K562 (cell line): ENCODE measurements at regions not wholly inside any gene's neighbourhood (a gene's known extent, or its start where the extent isn't known, plus 50 kb on each side); places are given as distances from the start of the nearest gene placed in this dataset.
A peak's percentile ranks its signal among the peaks of the same experiment; 100 is the strongest.

Source experiments
- ATF7 ChIP-seq: fragments of 450-650 bp; IDR thresholded peaks from 2 replicates; pipeline ENCODE4 v1.7.1; 2014; ENCODE audit warnings: mild to moderate bottlenecking, moderate library complexity
- CBFB ChIP-seq: sonication (generic); formaldehyde crosslinking; IDR thresholded peaks from 2 replicates; pipeline ENCODE4 v1.4.0; 2020; ENCODE audit warnings: mild to moderate bottlenecking, missing genetic modification reagents
- CTCF ChIP-seq, 3 experiments: IDR thresholded peaks in 2 of 3; conservative IDR thresholded peaks in 1 of 3; 2 replicates each; pipeline ENCODE4 v1.5.1; 2011 to 2012; ENCODE audit warnings: low read length in 3 of 3, mild to moderate bottlenecking in 3 of 3, control low read depth in 2 of 3, improper control_type of control experiment in 1 of 3, inconsistent platforms in 1 of 3, low read depth in 1 of 3, mixed read lengths in 1 of 3, moderate library complexity in 1 of 3; ENCODE audit not compliant: insufficient read depth in 2 of 3
- DDX20 ChIP-seq: fragments of 450-650 bp; IDR thresholded peaks from 2 replicates; pipeline ENCODE4 v1.6.1; 2016; ENCODE audit warnings: missing genetic modification characterization, low read depth, mild to moderate bottlenecking, missing compliant biosample characterization, moderate library complexity
- ESRRA ChIP-seq: fragments of 450-650 bp; IDR thresholded peaks from 2 replicates; pipeline ENCODE4 v1.6.1; 2014; ENCODE audit warnings: low read depth, mild to moderate bottlenecking, moderate library complexity, borderline replicate concordance
- GTF2F1 ChIP-seq: IDR thresholded peaks from 2 replicates; pipeline ENCODE4 v1.6.1; 2011; ENCODE audit warnings: low read depth, low read length, improper control_type of control experiment
- HNRNPH1 ChIP-seq: fragments of 200-400 bp; formaldehyde crosslinking; optimal IDR thresholded peaks from 2 replicates; pipeline ENCODE3; 2017; ENCODE audit warnings: low read depth, mild to moderate bottlenecking, low read length, moderate library complexity
- NR0B1 ChIP-seq: fragments of 450-650 bp; IDR thresholded peaks from one replicate; pipeline ENCODE4 v1.6.1; 2018; ENCODE audit warnings: mild to moderate bottlenecking, moderate library complexity; ENCODE audit not compliant: partially characterized antibody
- NRF1 ChIP-seq, 2 experiments: fragments of 450-650 bp; IDR thresholded peaks in 1 of 2; conservative IDR thresholded peaks in 1 of 2; 2 replicates each; pipeline ENCODE4 v1.6.1; 2014; ENCODE audit warnings: mild to moderate bottlenecking in 2 of 2
- RB1 ChIP-seq: fragments of 450-650 bp; IDR thresholded peaks from 2 replicates; pipeline ENCODE4 v1.6.1; 2017; ENCODE audit warnings: low read depth, mild to moderate bottlenecking
- RBM25 ChIP-seq: fragments of 200-400 bp; formaldehyde crosslinking; IDR thresholded peaks from 2 replicates; pipeline ENCODE4 v1.6.1; 2018; ENCODE audit warnings: low read length, low read depth, moderate library complexity; ENCODE audit not compliant: severe bottlenecking
- SMARCA5 ChIP-seq: fragments of 450-650 bp; IDR thresholded peaks from 2 replicates; pipeline ENCODE4 v1.6.1; 2016
- TFAP4 ChIP-seq: sonication (generic); formaldehyde crosslinking; IDR thresholded peaks from 2 replicates; pipeline ENCODE4 v1.8.0; 2022; ENCODE audit warnings: missing genetic modification reagents, mild to moderate bottlenecking, moderate library complexity, borderline replicate concordance
- USF1 ChIP-seq: sonication (generic); formaldehyde crosslinking; IDR thresholded peaks from 2 replicates; pipeline ENCODE4 v1.9.0; 2022; ENCODE audit warnings: mild to moderate bottlenecking, missing genetic modification reagents
- ZFP36 ChIP-seq: fragments of 150-350 bp; IDR thresholded peaks from 2 replicates; pipeline ENCODE4 v1.6.1; 2018; ENCODE audit warnings: low read length, low read depth; ENCODE audit not compliant: partially characterized antibody
- ZNF655 ChIP-seq: fragments of 250-450 bp; sonication (Bioruptor Pico); IDR thresholded peaks from 2 replicates; pipeline ENCODE4 v1.5.0; 2021

GRCh38 chr15:77870195-77871065 is 207.1 kb downstream of the TBC1D2B start (continued):
- TF ChIP-seq CBFB (peak; percentile 24; the same call in 1 of the 2 replicates), USF1 (CRISPR knock-in tag) (peak; percentile 7; the same call in 1 of the 2 replicates), RB1 (0 out of 2 replicates have a peak, but pooled peaks have one; percentile 43), ESRRA (peak; percentile 37; the same call in 1 of the 2 replicates), ATF7 (0 out of 2 replicates have a peak, but pooled peaks have one; percentile 14), TFAP4 (CRISPR knock-in tag) (0 out of 2 replicates have a peak, but pooled peaks have one; percentile 17), NR0B1 (no peak), NRF1 (conservative IDR thresholded peaks at IDR 0.05 in 1 of 2, IDR thresholded peaks at IDR 0.05 in 1 of 2) (peak; percentile 71 to 78), RBM25 (peak; percentile 60), ZNF655 (CRISPR knock-in tag) (no peak), HNRNPH1 (no peak), ZFP36 (peak; percentile 81), CTCF (IDR thresholded peaks at IDR 0.05 in 2 of 3, conservative IDR thresholded peaks at IDR 0.05 in 1 of 3; ENCODE audit: insufficient read depth in 2 of 3, low read depth in 1 of 3, low read length in 3 of 3) (peak; percentile 75 to 91 (median 82)), GTF2F1 (no peak), DDX20 (tag) (no peak), SMARCA5 (peak; percentile 24; the same call in 1 of the 2 replicates)
